ENCODE measurements at regions not wholly inside any gene's neighbourhood (a gene's known extent, or its start where the extent isn't known, plus 50 kb on each side); places are given as distances from the start of the nearest gene placed in this dataset.

DNA sequence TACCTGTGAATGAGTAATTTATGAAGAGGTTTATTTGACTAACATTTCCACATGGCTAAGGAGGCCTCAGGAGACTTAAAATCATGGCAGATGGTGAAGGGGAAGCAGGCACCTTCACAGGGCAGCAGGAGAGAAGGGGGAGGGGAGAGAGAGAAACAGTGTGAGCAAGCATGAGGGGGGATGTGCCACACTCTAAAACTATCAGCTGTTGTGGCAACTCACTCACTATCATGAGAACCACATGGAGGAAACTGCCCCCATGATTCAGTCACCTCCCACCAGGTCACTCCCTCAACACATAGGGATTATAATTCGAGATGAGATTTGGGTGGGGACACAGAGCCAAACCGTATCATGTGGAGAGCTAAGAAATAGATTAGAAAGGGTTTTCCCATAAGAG lies 309.0 kb downstream of the RDH14 start:
- DNase-seq = no peak
- no peak overlapping the region for H3K18ac ChIP-seq (ENCODE audit: low read depth, low read length)
- in situ Hi-C loops (cut with MboI; ENCODE audit: low sequenced_read_pairs) (no loop called here), dilution Hi-C loops (cut with HindIII; ENCODE audit: low sequenced_read_pairs, unreplicated experiment) (no loop called here), intact Hi-C loops (cut with micrococcal nuclease) (no loop called here)
- no peak overlapping the region for H2BK20ac ChIP-seq (ENCODE audit: low read depth, low read length)
- H2BK15ac ChIP-seq (ENCODE audit: low read depth, low read length) = no peak overlapping the region
- no peak overlapping the region for H3K23ac ChIP-seq (ENCODE audit: low read depth, low read length)
- CTCF ChIA-PET = no interaction called here
- no peak overlapping the region for H3K14ac ChIP-seq (replicated peaks; ENCODE audit: low read depth, low read length)
- no peak overlapping the region for H2BK5ac ChIP-seq (ENCODE audit: low read depth, low read length, poor library complexity, severe bottlenecking)
- no TSS peak for BruUV-seq (replicated peaks)
- H2BK120ac ChIP-seq (ENCODE audit: low read depth, low read length) = no peak overlapping the region
- H3K56ac ChIP-seq (ENCODE audit: extremely low read depth, insufficient read depth, low read length) = no peak overlapping the region
- no peaks in the 10 kb centered on the region for H3K4me1 ChIP-seq (ENCODE audit: control insufficient read depth, insufficient read depth, low read length)
- H4K20me1 ChIP-seq (ENCODE audit: insufficient read depth, low read length) = no peaks in the 10 kb centered on the region
- no peak for ATAC-seq (ENCODE audit: low read depth)
- no peak overlapping the region for H4K8ac ChIP-seq (ENCODE audit: low read depth in 2 of 2, low read length in 2 of 2)
- H3K27me3 ChIP-seq (ENCODE audit: control insufficient read depth, insufficient read depth, low read length) = no peaks in the 10 kb centered on the region
- no peak overlapping the region for H3K4me3 ChIP-seq (ENCODE audit: insufficient read depth, low read depth, low read length)
- no peak overlapping the region for H4K5ac ChIP-seq (ENCODE audit: low read depth, low read length)
- no peak overlapping the region for H2AK9ac ChIP-seq (replicated peaks; ENCODE audit: low read depth, low read length, poor library complexity)
- TF ChIP-seq FOS (IDR thresholded peaks at IDR 0.05; ENCODE audit: low read depth, low read length) (no peak), RFX5 (IDR thresholded peaks at IDR 0.05; ENCODE audit: low read depth, low read length) (no peak), CHD1 (IDR thresholded peaks at IDR 0.05; ENCODE audit: low read depth, low read length) (no peak), CEBPB (IDR thresholded peaks at IDR 0.05; ENCODE audit: low read depth, low read length) (no peak), MAFK (IDR thresholded peaks at IDR 0.05; ENCODE audit: low read depth, low read length) (no peak), NFE2L2 (IDR thresholded peaks at IDR 0.05; ENCODE audit: low read depth, low read length) (no peak), SMC3 (IDR thresholded peaks at IDR 0.05; ENCODE audit: low read depth, low read length) (no peak), MAZ (IDR thresholded peaks at IDR 0.05; ENCODE audit: borderline replicate concordance, low read depth, low read length) (no peak), BHLHE40 (IDR thresholded peaks at IDR 0.05; ENCODE audit: low read depth, low read length) (no peak)
- no peaks in the 10 kb centered on the region for H3K9me3 ChIP-seq (ENCODE audit: control insufficient read depth, insufficient read depth, low read length)
- H4K91ac ChIP-seq (ENCODE audit: insufficient read depth, low read depth, low read length) = no peak overlapping the region
- H3K9me1 ChIP-seq (ENCODE audit: insufficient read depth, low read length) = no peaks in the 10 kb centered on the region
- no peaks in the 10 kb centered on the region for H3K79me1 ChIP-seq (ENCODE audit: low read depth in 1 of 2, low read length in 2 of 2)
- H3K27ac ChIP-seq (ENCODE audit: insufficient read depth, low read length) = no peak overlapping the region
- H3K4me2 ChIP-seq (ENCODE audit: low read depth, low read length) = no peak overlapping the region
- no peak overlapping the region for H2AK5ac ChIP-seq (ENCODE audit: low read depth, low read length)
- H2AFZ ChIP-seq (replicated peaks; ENCODE audit: low read length, poor library complexity) = no peak overlapping the region
- no peaks in the 10 kb centered on the region for H3K36me3 ChIP-seq (ENCODE audit: control insufficient read depth, insufficient read depth, low read length)
- WGBS, 2 experiments (ENCODE audit: extremely low coverage in 2 of 2, insufficient read length in 1 of 2) = no CpG with 5 or more reads among the region's 2 CpGs
- POLR2A ChIA-PET (ENCODE audit: unreplicated experiment) = no interaction called here
- no peak overlapping the region for H3K9ac ChIP-seq (ENCODE audit: low read depth, low read length)
- no peak overlapping the region for H3K4ac ChIP-seq (ENCODE audit: low read depth, low read length)

Measured in IMR-90 (cell line).